ENCODE measurements at regions not wholly inside any gene's neighbourhood (a gene's known extent, or its start where the extent isn't known, plus 50 kb on each side); places are given as distances from the start of the nearest gene placed in this dataset.

GRCh38 chr5:171593401-171593800 is 174.0 kb downstream of the FGF18 start:
- in situ Hi-C loops (cut with MboI; ENCODE audit: low sequenced_read_pairs) = no loop called here
- dilution Hi-C loops (cut with HindIII; ENCODE audit: low sequenced_read_pairs, unreplicated experiment) = no loop called here
- H4K20me1 ChIP-seq (ENCODE audit: insufficient read depth, low read length) = peaks cover 3% of the 10 kb centered on the region; the same call in 1 of the 2 replicates
- H3K4ac ChIP-seq (ENCODE audit: low read depth, low read length) = no peak overlapping the region
- ChIA-PET CTCF (no interaction called here), POLR2A (ENCODE audit: unreplicated experiment) (no interaction called here)
- no peak overlapping the region for H2BK5ac ChIP-seq (ENCODE audit: low read depth, low read length, poor library complexity, severe bottlenecking)
- H3K9me1 ChIP-seq (ENCODE audit: insufficient read depth, low read length) = no peaks in the 10 kb centered on the region; the same call in 1 of the 2 replicates
- intact Hi-C loops (cut with micrococcal nuclease) = loop anchor here (10.0 kb wide), 1 partner anchor 179 kb away; the partner anchor contains the start of gene FGF18
- H3K4me3 ChIP-seq (ENCODE audit: insufficient read depth, low read depth, low read length) = no peak overlapping the region
- H3K18ac ChIP-seq (ENCODE audit: low read depth, low read length) = no peak overlapping the region
- no peak overlapping the region for H3K27ac ChIP-seq (ENCODE audit: insufficient read depth, low read length)
- H2AFZ ChIP-seq (replicated peaks; ENCODE audit: low read length, poor library complexity) = no peak overlapping the region
- H2BK120ac ChIP-seq (ENCODE audit: low read depth, low read length) = no peak overlapping the region
- H3K9me3 ChIP-seq (ENCODE audit: control insufficient read depth, insufficient read depth, low read length) = no peaks in the 10 kb centered on the region
- no peak for TF ChIP-seq MAFK (IDR thresholded peaks at IDR 0.05; ENCODE audit: low read depth, low read length)
- no peak for TF ChIP-seq MAZ (IDR thresholded peaks at IDR 0.05; ENCODE audit: borderline replicate concordance, low read depth, low read length)
- TF ChIP-seq SMC3 (IDR thresholded peaks at IDR 0.05; ENCODE audit: low read depth, low read length) = no peak
- no peak for TF ChIP-seq ELK1 (IDR thresholded peaks at IDR 0.05; ENCODE audit: borderline replicate concordance, low read depth, low read length)
- TF ChIP-seq CHD1 (IDR thresholded peaks at IDR 0.05; ENCODE audit: low read depth, low read length) = no peak
- no peak for TF ChIP-seq NFE2L2 (IDR thresholded peaks at IDR 0.05; ENCODE audit: low read depth, low read length)
- TF ChIP-seq RAD21 (IDR thresholded peaks at IDR 0.05; ENCODE audit: low read length) = no peak
- no peak for TF ChIP-seq FOS (IDR thresholded peaks at IDR 0.05; ENCODE audit: low read depth, low read length)
- no peak for TF ChIP-seq CEBPB (IDR thresholded peaks at IDR 0.05; ENCODE audit: low read depth, low read length)
- no peak for TF ChIP-seq BHLHE40 (IDR thresholded peaks at IDR 0.05; ENCODE audit: low read depth, low read length)
- no peak for TF ChIP-seq RCOR1 (IDR thresholded peaks at IDR 0.05; ENCODE audit: insufficient replicate concordance, low read length)
- TF ChIP-seq MXI1 (IDR thresholded peaks at IDR 0.05; ENCODE audit: borderline replicate concordance, low read depth, low read length) = no peak
- H3K14ac ChIP-seq (replicated peaks; ENCODE audit: low read depth, low read length) = no peak overlapping the region
- no peak overlapping the region for H3K56ac ChIP-seq (ENCODE audit: extremely low read depth, insufficient read depth, low read length)
- H4K91ac ChIP-seq (ENCODE audit: insufficient read depth, low read depth, low read length) = no peak overlapping the region
- ATAC-seq (ENCODE audit: low read depth) (no peak), DNase-seq (no peak)
- H4K5ac ChIP-seq (ENCODE audit: low read depth, low read length) = no peak overlapping the region
- H2BK15ac ChIP-seq (ENCODE audit: low read depth, low read length) = no peak overlapping the region
- H3K36me3 ChIP-seq (ENCODE audit: control insufficient read depth, insufficient read depth, low read length) = no peaks in the 10 kb centered on the region
- H3K27me3 ChIP-seq (ENCODE audit: control insufficient read depth, insufficient read depth, low read length) = peaks cover 9% of the 10 kb centered on the region
- BruUV-seq (replicated peaks) = no TSS peak
- no peak overlapping the region for H3K23ac ChIP-seq (ENCODE audit: low read depth, low read length)
- H3K4me1 ChIP-seq (ENCODE audit: control insufficient read depth, insufficient read depth, low read length) = peaks cover 8% of the 10 kb centered on the region
- no peak overlapping the region for H3K9ac ChIP-seq (ENCODE audit: low read depth, low read length)
- no peak overlapping the region for H2AK9ac ChIP-seq (replicated peaks; ENCODE audit: low read depth, low read length, poor library complexity)
- 100% methylated on average over 2 of the region's 7 CpGs; no CpG with 5 or more reads in 1 of the 2 experiments for WGBS, 2 experiments (ENCODE audit: extremely low coverage in 2 of 2, insufficient read length in 1 of 2)
- H2BK20ac ChIP-seq (ENCODE audit: low read depth, low read length) = no peak overlapping the region
- H3K4me2 ChIP-seq (ENCODE audit: low read depth, low read length) = no peak overlapping the region
- H4K8ac ChIP-seq (ENCODE audit: low read depth in 2 of 2, low read length in 2 of 2) = no peak overlapping the region
- H3K79me1 ChIP-seq (ENCODE audit: low read depth in 1 of 2, low read length in 2 of 2) = no peaks in the 10 kb centered on the region
- no peak overlapping the region for H2AK5ac ChIP-seq (ENCODE audit: low read depth, low read length)
